Hepatocyte (in vitro differentiated cells): ENCODE measurements at regions not wholly inside any gene's neighbourhood (a gene's known extent, or its start where the extent isn't known, plus 50 kb on each side); places are given as distances from the start of the nearest gene placed in this dataset.

Source experiments
- DNase-seq: peaks from one replicate; pipeline ENCODE4 v3.0.0-alpha.2; 2016; ENCODE audit warnings: low spot score
- H2AFZ ChIP-seq: fragments of 200-600 bp; sonication (generic); 2 replicates; pipeline ENCODE4 v1.6.0; 2016; ENCODE audit warnings: antibody characterized with exemption, mild to moderate bottlenecking
- H3K27ac ChIP-seq: fragments of 200-600 bp; sonication (generic); 2 replicates; pipeline ENCODE4 v1.5.1; 2016; ENCODE audit warnings: mild to moderate bottlenecking
- H3K27me3 ChIP-seq: fragments of 200-600 bp; sonication (generic); 2 replicates; pipeline ENCODE4 v1.6.1; 2016
- H3K36me3 ChIP-seq: fragments of 200-600 bp; sonication (generic); replicated peaks from 2 replicates; pipeline ENCODE4 v1.5.1; 2016; ENCODE audit warnings: low read depth; ENCODE audit not compliant: insufficient read depth
- H3K4me1 ChIP-seq: fragments of 200-600 bp; sonication (generic); 2 replicates; pipeline ENCODE4 v1.5.1; 2016; ENCODE audit warnings: mild to moderate bottlenecking, moderate library complexity; ENCODE audit not compliant: insufficient read depth
- H3K4me2 ChIP-seq: fragments of 200-600 bp; sonication (generic); 2 replicates; pipeline ENCODE4 v1.6.0; 2016
- H3K4me3 ChIP-seq: fragments of 200-600 bp; sonication (generic); 2 replicates; pipeline ENCODE4 v1.5.1; 2016; ENCODE audit warnings: mild to moderate bottlenecking
- H3K79me2 ChIP-seq: fragments of 200-600 bp; sonication (generic); 2 replicates; pipeline ENCODE4 v1.6.0; 2017; ENCODE audit warnings: mild to moderate bottlenecking
- H3K9me2 ChIP-seq: fragments of 200-600 bp; sonication (generic); replicated peaks from 2 replicates; pipeline ENCODE4 v1.6.0; 2017; ENCODE audit warnings: mild to moderate bottlenecking; ENCODE audit not compliant: insufficient read depth
- H3K9me3 ChIP-seq: fragments of 200-600 bp; sonication (generic); 2 replicates; pipeline ENCODE4 v1.5.1; 2016; ENCODE audit warnings: low read depth, mild to moderate bottlenecking
- H4K20me1 ChIP-seq: fragments of 200-600 bp; sonication (generic); 2 replicates; pipeline ENCODE4 v1.6.0; 2016; ENCODE audit warnings: mild to moderate bottlenecking; ENCODE audit not compliant: insufficient read depth, poor library complexity, severe bottlenecking
- CTCF ChIP-seq: fragments of 200-600 bp; sonication (generic); IDR thresholded peaks from 2 replicates; pipeline ENCODE4 v1.5.1; 2016; ENCODE audit warnings: antibody characterized with exemption, mild to moderate bottlenecking; ENCODE audit not compliant: poor library complexity
- EZH2 ChIP-seq: fragments of 200-600 bp; sonication (generic); IDR thresholded peaks from 2 replicates; pipeline ENCODE4 v1.6.1; 2016; ENCODE audit warnings: antibody characterized with exemption, mild to moderate bottlenecking, borderline replicate concordance
- EZH2phosphoT487 ChIP-seq: fragments of 200-600 bp; sonication (generic); IDR thresholded peaks from one replicate; pipeline ENCODE4 v1.6.1; 2018; ENCODE audit warnings: antibody characterized with exemption, mild to moderate bottlenecking, low read depth, moderate library complexity; ENCODE audit not compliant: unreplicated experiment, severe bottlenecking
- WGBS: methylation state at CpG from one replicate; pipeline ENCODE4 v1.1.6; 2016; ENCODE audit warnings: low lambda C conversion rate; ENCODE audit errors: missing lambda C conversion rate; 5-methylcytosine and 5-hydroxymethylcytosine counted together

GRCh38 chr13:69280399-69280798 lies 827.2 kb upstream of the ATXN8OS start:
- no peak overlapping the region for H3K4me3 ChIP-seq
- no peaks in the 10 kb centered on the region for H3K36me3 ChIP-seq
- 83% methylated on average over 4 of the region's 4 CpGs for WGBS
- H3K27me3 ChIP-seq: no peaks in the 10 kb centered on the region
- H3K4me1 ChIP-seq: no peaks in the 10 kb centered on the region
- H2AFZ ChIP-seq: no peak overlapping the region
- TF ChIP-seq CTCF (no peak), EZH2phosphoT487 (no peak), EZH2 (no peak)
- H3K9me2 ChIP-seq: no peaks in the 10 kb centered on the region
- H3K79me2 ChIP-seq: no peaks in the 10 kb centered on the region
- no peaks in the 10 kb centered on the region for H3K9me3 ChIP-seq
- H4K20me1 ChIP-seq: no peaks in the 10 kb centered on the region
- no peak overlapping the region for H3K4me2 ChIP-seq
- no peak for DNase-seq
- H3K27ac ChIP-seq: no peak overlapping the region

DNA sequence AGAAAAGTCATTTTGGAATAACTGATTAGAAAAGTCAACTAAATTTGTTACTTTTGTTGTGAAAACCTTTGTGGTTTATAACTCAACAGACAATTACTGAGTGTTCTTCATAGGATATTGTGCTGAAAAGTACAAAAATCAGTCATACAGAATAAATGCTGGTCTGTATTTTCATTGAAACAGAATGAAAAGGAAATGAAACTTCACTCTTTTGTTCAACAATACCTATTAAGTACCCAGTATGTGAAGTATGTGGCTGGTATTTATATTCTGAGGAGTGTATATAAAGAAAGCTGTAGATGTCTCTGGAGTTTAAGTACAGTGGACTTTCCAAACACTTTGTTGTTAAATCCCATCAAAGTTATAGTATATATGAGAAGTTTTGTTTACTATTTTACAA lies 828.4 kb upstream of the ATXN8OS start:
- no peak overlapping the region for H3K4me2 ChIP-seq
- H3K36me3 ChIP-seq: no peaks in the 10 kb centered on the region

DNA sequence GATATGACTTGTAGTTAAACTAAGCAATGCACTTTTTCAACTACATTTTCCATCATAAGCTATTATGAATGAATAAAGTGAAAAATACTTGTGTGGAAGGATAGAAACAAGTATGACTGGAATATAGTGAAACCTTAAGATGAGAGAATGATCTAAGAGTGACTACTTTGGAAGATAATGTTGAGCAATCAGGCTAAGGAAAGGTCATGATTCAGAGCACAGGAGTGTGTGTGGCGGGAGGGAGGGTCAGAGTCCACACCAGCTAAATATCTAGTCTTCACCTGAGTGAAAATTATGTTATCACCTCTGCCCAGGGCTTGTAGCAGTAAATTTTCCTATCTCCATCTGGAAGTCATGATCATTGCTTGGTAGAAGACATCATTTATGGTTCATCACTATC lies 833.4 kb upstream of the ATXN8OS start:
- Histone ChIP-seq H3K27me3 (no peaks in the 10 kb centered on the region), H3K27ac (no peak overlapping the region), H3K4me3 (no peak overlapping the region), H3K9me3 (no peaks in the 10 kb centered on the region), H2AFZ (no peak overlapping the region), H3K4me2 (no peak overlapping the region), H3K79me2 (no peaks in the 10 kb centered on the region), H3K9me2 (no peaks in the 10 kb centered on the region), H3K36me3 (no peaks in the 10 kb centered on the region), H4K20me1 (no peaks in the 10 kb centered on the region), H3K4me1 (no peaks in the 10 kb centered on the region)
- 54% methylated on average over 1 of the region's 1 CpG for WGBS
- peak; percentile 33 for DNase-seq
- TF ChIP-seq CTCF (no peak), EZH2 (no peak), EZH2phosphoT487 (no peak)

More for the DNA sequence above, 828.4 kb upstream of the ATXN8OS start:
- TF ChIP-seq EZH2: no peak
- TF ChIP-seq CTCF: no peak
- no peak for TF ChIP-seq EZH2phosphoT487
- no peaks in the 10 kb centered on the region for H3K4me1 ChIP-seq
- H4K20me1 ChIP-seq: no peaks in the 10 kb centered on the region
- no peaks in the 10 kb centered on the region for H3K9me2 ChIP-seq
- no peaks in the 10 kb centered on the region for H3K79me2 ChIP-seq
- no peak overlapping the region for H2AFZ ChIP-seq
- H3K27ac ChIP-seq: no peak overlapping the region
- no peaks in the 10 kb centered on the region for H3K27me3 ChIP-seq
- H3K9me3 ChIP-seq: no peaks in the 10 kb centered on the region
- H3K4me3 ChIP-seq: no peak overlapping the region
- no peak for DNase-seq
